Esophagus muscularis mucosa (tissue), 4 donors: ENCODE measurements at regions not wholly inside any gene's neighbourhood (a gene's known extent, or its start where the extent isn't known, plus 50 kb on each side); places are given as distances from the start of the nearest gene placed in this dataset.

Experiments
- DNase-seq: peaks from one replicate; pipeline ENCODE4 v3.0.0-alpha.2; 2017; ENCODE audit errors: extremely low spot score
- H3K27ac ChIP-seq, 4 donors: fragments of 200-600 bp; sonication (generic); replicated peaks in 1 of 4; 1 replicate in 3 of 4; 2 replicates in 1 of 4; pipeline ENCODE4 v1.5.1; 2016 to 2019; ENCODE audit warnings: mild to moderate bottlenecking in 1 of 4
- H3K27me3 ChIP-seq, 4 donors: fragments of 200-600 bp; sonication (generic); one replicate each; pipeline versions ENCODE4 v1.5.1 to v1.6.0; 2016 to 2019
- H3K36me3 ChIP-seq, 4 donors: fragments of 200-600 bp; sonication (generic); one replicate each; pipeline ENCODE4 v1.5.1; 2016 to 2019
- H3K4me1 ChIP-seq, 4 donors: fragments of 200-600 bp; sonication (generic); one replicate each; pipeline ENCODE4 v1.5.1; 2016 to 2019
- H3K4me3 ChIP-seq, 4 donors: fragments of 200-600 bp; sonication (generic); 1 replicate in 2 of 4; 2 replicates in 2 of 4; pipeline ENCODE4 v1.5.1; 2016 to 2019; ENCODE audit warnings: mild to moderate bottlenecking in 4 of 4, moderate library complexity in 1 of 4
- H3K9me3 ChIP-seq, 4 donors: fragments of 200-600 bp; sonication (generic); 1 replicate in 3 of 4; 2 replicates in 1 of 4; pipeline ENCODE4 v1.5.1; 2016 to 2019
- EP300 ChIP-seq: sonication (generic); formaldehyde crosslinking; IDR thresholded peaks from one replicate; pipeline ENCODE4 v1.6.1; 2017; ENCODE audit warnings: antibody characterized with exemption
- POLR2A ChIP-seq: fragments of 450-650 bp; IDR thresholded peaks from one replicate; pipeline ENCODE4 v1.6.1; 2017; ENCODE audit warnings: antibody characterized with exemption, moderate library complexity, mild to moderate bottlenecking, low read depth
- POLR2AphosphoS5 ChIP-seq, 2 donors: sonication (generic); formaldehyde crosslinking; IDR thresholded peaks; one replicate each; pipeline ENCODE4 v1.6.1; 2017; ENCODE audit warnings: antibody characterized with exemption in 2 of 2
- WGBS: methylation state at CpG from one replicate; pipeline ENCODE4 v1.1.5; 2018; 5-methylcytosine and 5-hydroxymethylcytosine counted together
- intact Hi-C: fragments of 100-400 bp; cut with DNase I; formaldehyde crosslinking; loops from one replicate; pipeline ENCODE4 v1.15.1; 2023
- TF ChIP-seq, protein P1 (sequence below), 3 experiments: fragments of 200-600 bp in 2 of 3; fragments of 450-650 bp in 1 of 3; sonication (generic) in 2 of 3; IDR thresholded peaks; one replicate each; pipeline ENCODE4 v1.5.1; 2017 to 2019; ENCODE audit warnings: antibody characterized with exemption in 3 of 3, mild to moderate bottlenecking in 2 of 3, moderate library complexity in 1 of 3

DNA sequence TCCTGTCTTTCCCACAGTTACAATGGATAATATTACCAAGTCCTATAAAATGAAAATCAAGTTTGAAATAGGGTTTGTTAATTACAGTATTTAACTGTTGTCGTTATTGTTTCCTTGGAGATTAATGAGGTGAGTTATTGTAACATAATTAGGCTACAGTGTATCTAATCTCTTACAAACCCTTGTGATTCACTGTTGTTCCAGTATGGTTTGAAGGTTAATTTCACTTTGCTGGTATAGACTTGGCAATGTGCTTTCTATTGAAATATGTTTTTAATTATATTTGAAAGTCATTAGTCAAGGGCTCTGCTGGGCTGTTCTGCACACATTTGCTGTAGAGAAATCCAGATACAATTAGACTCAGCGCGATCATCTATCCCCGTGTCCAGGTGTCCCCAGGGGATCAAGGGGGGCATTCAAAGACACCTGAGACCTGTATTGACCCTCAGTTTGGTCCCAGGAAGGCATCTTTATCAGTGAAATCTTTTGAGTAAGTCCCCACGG lies 624.6 kb upstream of the EEF2KMT start:
- 79% methylated on average over 5 of the region's 5 CpGs for WGBS
- intact Hi-C loops, result no loop called here
- TF ChIP-seq EP300 (no peak), POLR2A (no peak), POLR2AphosphoS5 (IDR thresholded peaks at IDR 0.05) (no peak)
- TF ChIP-seq, protein P1, sequence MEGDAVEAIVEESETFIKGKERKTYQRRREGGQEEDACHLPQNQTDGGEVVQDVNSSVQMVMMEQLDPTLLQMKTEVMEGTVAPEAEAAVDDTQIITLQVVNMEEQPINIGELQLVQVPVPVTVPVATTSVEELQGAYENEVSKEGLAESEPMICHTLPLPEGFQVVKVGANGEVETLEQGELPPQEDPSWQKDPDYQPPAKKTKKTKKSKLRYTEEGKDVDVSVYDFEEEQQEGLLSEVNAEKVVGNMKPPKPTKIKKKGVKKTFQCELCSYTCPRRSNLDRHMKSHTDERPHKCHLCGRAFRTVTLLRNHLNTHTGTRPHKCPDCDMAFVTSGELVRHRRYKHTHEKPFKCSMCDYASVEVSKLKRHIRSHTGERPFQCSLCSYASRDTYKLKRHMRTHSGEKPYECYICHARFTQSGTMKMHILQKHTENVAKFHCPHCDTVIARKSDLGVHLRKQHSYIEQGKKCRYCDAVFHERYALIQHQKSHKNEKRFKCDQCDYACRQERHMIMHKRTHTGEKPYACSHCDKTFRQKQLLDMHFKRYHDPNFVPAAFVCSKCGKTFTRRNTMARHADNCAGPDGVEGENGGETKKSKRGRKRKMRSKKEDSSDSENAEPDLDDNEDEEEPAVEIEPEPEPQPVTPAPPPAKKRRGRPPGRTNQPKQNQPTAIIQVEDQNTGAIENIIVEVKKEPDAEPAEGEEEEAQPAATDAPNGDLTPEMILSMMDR (IDR thresholded peaks at IDR 0.05), result no peak
- no peak for DNase-seq
- H3K4me3 ChIP-seq, result no peak overlapping the region
- no peaks in the 10 kb centered on the region for H3K27me3 ChIP-seq
- H3K9me3 ChIP-seq, result no peaks in the 10 kb centered on the region
- no peak overlapping the region for H3K27ac ChIP-seq
- H3K4me1 ChIP-seq, result no peaks in the 10 kb centered on the region
- no peaks in the 10 kb centered on the region for H3K36me3 ChIP-seq

GRCh38 chr16:5715155-5715554 lies 617.6 kb upstream of the EEF2KMT start:
- no peaks in the 10 kb centered on the region for H3K36me3 ChIP-seq
- H3K27ac ChIP-seq, result no peak overlapping the region
- WGBS, result 72% methylated on average over 2 of the region's 2 CpGs
- H3K4me1 ChIP-seq, result no peaks in the 10 kb centered on the region
- H3K9me3 ChIP-seq, result peaks cover 0 to 3% (median under 1%) of the 10 kb centered on the region in 4 donors
- TF ChIP-seq, protein P1 (IDR thresholded peaks at IDR 0.05), result no peak
- no peak for TF ChIP-seq POLR2AphosphoS5 (IDR thresholded peaks at IDR 0.05)
- TF ChIP-seq EP300, result no peak
- TF ChIP-seq POLR2A, result no peak
- H3K27me3 ChIP-seq, result no peaks in the 10 kb centered on the region
- DNase-seq, result no peak
- intact Hi-C loops, result no loop called here
- H3K4me3 ChIP-seq, result no peak overlapping the region

DNA sequence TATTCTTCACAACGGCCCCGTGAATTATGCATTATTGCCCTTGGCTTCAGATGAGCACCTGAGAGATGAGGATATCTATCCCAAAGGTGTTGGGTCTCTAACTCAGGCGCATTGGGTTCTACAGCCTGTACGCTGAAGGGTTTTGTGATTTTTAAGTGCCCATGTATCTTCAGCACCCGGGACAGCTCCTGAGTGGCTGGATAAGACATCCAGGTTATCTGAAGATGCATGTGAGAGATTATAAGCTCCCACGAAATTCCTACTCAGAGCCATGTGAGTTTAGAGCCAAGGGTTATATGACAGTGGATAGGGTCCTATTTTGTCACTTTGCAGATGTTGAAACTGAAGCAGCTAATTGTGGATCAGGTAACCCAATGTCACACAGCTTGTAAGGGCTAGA lies 612.3 kb upstream of the EEF2KMT start:
- Histone ChIP-seq H3K27ac (no peak overlapping the region), H3K4me1 (no peaks in the 10 kb centered on the region), H3K27me3 (no peaks in the 10 kb centered on the region), H3K36me3 (no peaks in the 10 kb centered on the region), H3K4me3 (no peak overlapping the region), H3K9me3 (peaks cover 0 to 5% (median 1%) of the 10 kb centered on the region in 4 donors)
- 56% methylated on average over 6 of the region's 6 CpGs for WGBS
- no peak for TF ChIP-seq POLR2AphosphoS5 (IDR thresholded peaks at IDR 0.05)
- TF ChIP-seq, protein P1 (IDR thresholded peaks at IDR 0.05), result no peak
- TF ChIP-seq POLR2A, result no peak
- no peak for TF ChIP-seq EP300
- no peak for DNase-seq
- intact Hi-C loops, result no loop called here

DNA sequence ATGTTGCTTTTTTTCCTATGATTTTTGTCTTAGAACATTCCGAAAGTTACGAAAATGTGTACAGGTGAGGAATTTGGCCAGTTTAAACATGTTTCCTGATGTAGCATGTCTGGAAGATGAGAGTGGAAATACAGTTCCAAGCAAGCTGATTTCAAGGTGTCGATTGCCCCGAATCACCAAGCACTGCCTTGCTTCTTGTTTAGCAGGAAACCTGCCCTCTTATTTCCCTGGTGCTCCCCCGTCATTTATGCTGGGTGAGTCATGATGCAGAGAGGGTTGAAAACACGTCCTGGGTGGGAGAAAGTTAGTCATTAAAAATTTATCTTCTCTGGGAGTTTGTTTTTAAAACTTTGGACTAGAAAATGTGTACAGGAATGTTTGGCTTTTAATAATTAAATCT lies 608.6 kb upstream of the EEF2KMT start:
- Histone ChIP-seq H3K9me3 (peaks cover 0 to 10% (median 1%) of the 10 kb centered on the region in 4 donors), H3K4me3 (no peak overlapping the region), H3K4me1 (no peaks in the 10 kb centered on the region), H3K36me3 (no peaks in the 10 kb centered on the region), H3K27ac (no peak overlapping the region), H3K27me3 (no peaks in the 10 kb centered on the region)
- TF ChIP-seq, protein P1 (IDR thresholded peaks at IDR 0.05), result no peak
- no peak for TF ChIP-seq POLR2A
- no peak for TF ChIP-seq EP300
- no peak for TF ChIP-seq POLR2AphosphoS5 (IDR thresholded peaks at IDR 0.05)
- 70% methylated on average over 6 of the region's 6 CpGs for WGBS
- no peak for DNase-seq
- intact Hi-C loops, result no loop called here

DNA sequence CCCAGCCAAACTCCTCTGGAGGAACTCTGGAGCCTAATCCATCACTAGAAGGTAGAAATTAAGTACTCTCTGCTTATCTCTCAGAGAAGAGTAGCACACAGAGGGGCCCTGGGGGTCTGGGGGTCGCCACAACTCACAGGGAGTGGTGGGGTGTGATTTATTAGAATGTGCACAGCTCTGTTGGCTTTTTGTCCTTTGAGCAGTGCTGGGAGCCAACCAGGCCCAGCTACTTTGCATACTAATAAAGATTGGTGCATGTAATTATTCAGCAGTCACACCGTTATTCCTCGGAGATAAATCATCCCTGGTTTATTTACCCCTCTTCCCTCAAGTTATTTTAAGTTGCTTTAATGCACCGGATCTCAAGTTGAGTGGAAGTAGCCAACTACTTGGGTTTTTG lies 606.7 kb upstream of the EEF2KMT start:
- Histone ChIP-seq H3K36me3 (no peaks in the 10 kb centered on the region), H3K9me3 (peaks cover 0 to 13% (median 0%) of the 10 kb centered on the region in 4 donors), H3K4me3 (no peak overlapping the region), H3K27ac (no peak overlapping the region), H3K4me1 (no peaks in the 10 kb centered on the region), H3K27me3 (no peaks in the 10 kb centered on the region)
- TF ChIP-seq, protein P1 (IDR thresholded peaks at IDR 0.05), result no peak
- TF ChIP-seq EP300 (no peak), POLR2AphosphoS5 (IDR thresholded peaks at IDR 0.05) (no peak), POLR2A (no peak)
- 51% methylated on average over 4 of the region's 4 CpGs for WGBS
- intact Hi-C loops, result no loop called here
- DNase-seq, result no peak
